Ovary (tissue), 3 donors: ENCODE measurements at regions not wholly inside any gene's neighbourhood (a gene's known extent, or its start where the extent isn't known, plus 50 kb on each side); places are given as distances from the start of the nearest gene placed in this dataset.

Experiments used
- CTCF ChIP-seq, 3 donors: fragments of 450-650 bp in 2 of 3; fragments of 200-600 bp in 1 of 3; IDR thresholded peaks; one replicate each; pipeline versions ENCODE4 v1.5.1 to v1.8.0; 2016 to 2022; ENCODE audit warnings: antibody characterized with exemption in 3 of 3, mild to moderate bottlenecking in 1 of 3
- EP300 ChIP-seq: sonication (generic); formaldehyde crosslinking; IDR thresholded peaks from one replicate; pipeline ENCODE4 v1.6.1; 2017; ENCODE audit warnings: antibody characterized with exemption
- donor health status: DM: no; HTN: no; CAD: no.

DNA sequence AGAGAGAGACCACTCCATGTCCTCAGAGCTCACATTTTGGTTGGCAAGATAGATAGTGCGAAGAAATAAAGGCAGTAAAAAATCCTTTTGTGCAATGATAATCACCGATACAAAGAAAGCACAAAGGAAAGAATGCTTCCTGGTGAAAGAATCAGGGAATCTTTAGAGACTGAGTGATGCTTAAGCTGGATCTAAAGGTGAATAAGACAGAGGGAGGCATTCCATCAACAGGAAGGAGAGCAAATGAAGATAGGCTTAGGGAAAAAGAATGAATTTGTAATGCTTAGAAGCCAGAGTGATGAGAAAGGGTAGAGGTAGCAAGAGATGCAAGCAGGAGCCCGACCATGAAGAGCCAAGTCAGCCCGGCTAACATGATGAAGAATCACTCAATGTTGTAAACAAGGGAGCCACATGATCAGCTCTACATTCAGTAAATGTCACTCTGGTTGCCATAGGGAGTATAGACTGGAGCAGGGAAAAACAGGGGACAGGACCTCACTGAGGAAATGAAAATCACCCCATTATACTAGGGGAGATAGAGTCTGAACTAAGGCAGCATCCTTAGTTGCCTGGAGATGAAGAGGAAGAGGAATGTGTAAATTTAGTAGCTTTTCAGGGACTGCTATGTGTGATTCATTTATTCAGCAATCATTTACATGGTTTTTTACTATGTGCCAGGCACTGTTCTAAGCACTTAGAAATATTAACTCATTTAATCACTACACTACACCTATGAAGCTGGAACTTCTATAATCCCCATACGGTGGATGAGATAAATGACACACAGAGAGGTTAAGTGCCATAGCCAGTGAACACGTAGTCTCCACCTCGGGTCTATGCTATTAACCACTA lies 402.6 kb upstream of the NFIA start:
- TF ChIP-seq CTCF (IDR thresholded peaks at IDR 0.05): no peak
- no peak for TF ChIP-seq EP300
